ENCODE measurements at regions not wholly inside any gene's neighbourhood (a gene's known extent, or its start where the extent isn't known, plus 50 kb on each side); places are given as distances from the start of the nearest gene placed in this dataset.
"Not testable (repeated sequence)": the region's sequence is repeated elsewhere in the genome, so short reads cannot be mapped to it uniquely, and the experiment has no call there.

- DNase-seq (ENCODE audit: low read depth) = peak; percentile 35
- no peak overlapping the region for H3K4me3 ChIP-seq (ENCODE audit: low read length)
Observed at GRCh38 chr4:3880615-3881120, 114.5 kb downstream of the ADRA2C start.

GRCh38 chr4:3882316-3882885, 116.2 kb downstream of the ADRA2C start:
- peak; percentile 78 for DNase-seq (ENCODE audit: low read depth)

More at GRCh38 chr4:3880615-3881120, 114.5 kb downstream of the ADRA2C start:
- TF ChIP-seq CTCF (conservative IDR thresholded peaks at IDR 0.05; ENCODE audit: low read length) = peak; percentile 54

GRCh38 chr4:3884261-3884660, 118.1 kb downstream of the ADRA2C start:
- not testable (repeated sequence) for DNase-seq (ENCODE audit: low read depth); H3K4me3 ChIP-seq (ENCODE audit: low read length)

More at GRCh38 chr4:3882316-3882885, 116.2 kb downstream of the ADRA2C start:
- H3K4me3 ChIP-seq (ENCODE audit: low read length) = not testable (repeated sequence)

DNA sequence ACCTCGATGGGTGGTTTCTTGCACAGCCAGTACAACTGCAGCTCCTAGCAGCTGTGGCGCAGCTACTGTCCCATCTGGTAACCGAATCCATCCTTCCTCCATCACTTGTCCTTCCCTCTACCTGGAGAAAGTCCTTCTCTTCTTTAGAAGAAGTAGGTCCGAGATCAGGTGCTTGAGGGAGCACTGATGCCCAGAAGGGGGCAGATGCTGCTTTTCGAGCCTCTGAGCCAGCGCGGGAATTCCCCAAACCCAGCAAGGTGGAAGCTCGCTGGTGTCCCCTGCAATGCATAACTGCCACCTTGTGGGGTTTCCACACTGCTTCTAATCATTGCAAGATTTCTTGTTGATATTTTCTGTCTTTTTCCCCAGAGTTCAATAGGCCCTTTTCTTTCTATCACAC, 127.4 kb downstream of the ADRA2C start:
- DNase-seq (ENCODE audit: low read depth); H3K4me3 ChIP-seq (ENCODE audit: low read length): not testable (repeated sequence)
- peak; percentile 41 for TF ChIP-seq CTCF (conservative IDR thresholded peaks at IDR 0.05; ENCODE audit: low read length)

DNA sequence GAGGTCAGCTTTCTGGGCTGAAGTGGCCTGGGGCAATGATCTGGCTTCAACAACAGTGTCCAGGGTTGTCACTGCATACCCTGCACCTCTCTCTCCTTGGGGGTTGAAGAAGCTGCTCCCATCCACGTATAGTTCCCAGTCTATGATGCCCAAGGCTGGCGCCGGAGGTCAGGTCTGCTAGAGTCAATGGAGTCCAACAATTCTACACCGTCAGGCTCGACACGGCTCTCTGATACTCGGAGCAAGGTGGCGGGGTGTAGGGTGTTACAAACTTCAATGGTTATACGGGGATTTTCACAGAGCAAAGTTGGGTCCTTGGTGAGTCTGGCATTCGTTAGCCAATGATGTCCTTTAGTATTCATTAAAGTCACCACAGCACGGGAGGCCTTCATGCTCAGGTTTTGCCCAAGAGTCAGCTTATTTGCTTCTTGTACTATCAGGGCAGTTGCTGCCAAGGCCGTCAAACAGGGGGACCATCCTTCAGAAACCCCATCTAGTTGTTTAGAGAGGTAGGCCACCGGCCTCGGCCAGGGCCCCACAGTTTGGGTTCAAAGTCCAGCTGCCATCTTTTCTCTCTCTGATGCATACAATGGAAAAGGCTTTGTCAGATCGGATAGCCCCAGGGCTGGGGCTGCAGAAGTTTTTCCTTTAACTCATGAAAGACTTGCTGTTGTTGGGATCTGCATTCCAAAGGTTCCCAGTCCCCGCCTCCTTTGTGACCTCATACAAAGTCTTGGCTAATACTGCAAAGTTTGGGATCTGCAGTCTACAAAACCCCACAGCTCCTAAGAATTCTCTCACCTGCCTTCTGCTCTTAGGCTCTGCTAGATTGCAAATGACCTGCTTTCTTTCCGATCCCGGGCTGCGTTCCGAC, 128.1 kb downstream of the ADRA2C start:
- H3K4me3 ChIP-seq (ENCODE audit: low read length); DNase-seq (ENCODE audit: low read depth): not testable (repeated sequence)

DNA sequence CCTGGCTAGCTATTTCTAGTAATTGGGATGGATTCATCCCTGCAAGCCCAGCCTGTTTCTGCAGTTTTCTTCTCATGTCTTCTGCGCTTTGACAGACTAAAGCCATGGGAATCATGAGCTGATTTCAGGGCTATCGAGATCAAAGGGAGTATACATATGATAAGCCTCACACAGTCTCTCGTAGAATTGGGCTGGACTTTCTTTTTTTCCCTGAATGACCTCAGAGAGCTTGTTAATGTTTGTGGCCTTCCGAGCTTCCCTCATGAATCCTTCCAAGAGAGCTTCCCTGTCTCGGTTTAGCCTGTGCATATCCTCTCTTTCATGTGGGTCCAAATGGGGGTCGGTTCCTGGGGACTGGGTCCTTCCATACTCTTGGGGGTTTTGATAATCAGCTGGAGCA, 130.3 kb downstream of the ADRA2C start:
- H3K4me3 ChIP-seq (ENCODE audit: low read length) = no peak overlapping the region
- no peak for DNase-seq (ENCODE audit: low read depth)
- no peak for TF ChIP-seq CTCF (conservative IDR thresholded peaks at IDR 0.05; ENCODE audit: low read length)

DNA sequence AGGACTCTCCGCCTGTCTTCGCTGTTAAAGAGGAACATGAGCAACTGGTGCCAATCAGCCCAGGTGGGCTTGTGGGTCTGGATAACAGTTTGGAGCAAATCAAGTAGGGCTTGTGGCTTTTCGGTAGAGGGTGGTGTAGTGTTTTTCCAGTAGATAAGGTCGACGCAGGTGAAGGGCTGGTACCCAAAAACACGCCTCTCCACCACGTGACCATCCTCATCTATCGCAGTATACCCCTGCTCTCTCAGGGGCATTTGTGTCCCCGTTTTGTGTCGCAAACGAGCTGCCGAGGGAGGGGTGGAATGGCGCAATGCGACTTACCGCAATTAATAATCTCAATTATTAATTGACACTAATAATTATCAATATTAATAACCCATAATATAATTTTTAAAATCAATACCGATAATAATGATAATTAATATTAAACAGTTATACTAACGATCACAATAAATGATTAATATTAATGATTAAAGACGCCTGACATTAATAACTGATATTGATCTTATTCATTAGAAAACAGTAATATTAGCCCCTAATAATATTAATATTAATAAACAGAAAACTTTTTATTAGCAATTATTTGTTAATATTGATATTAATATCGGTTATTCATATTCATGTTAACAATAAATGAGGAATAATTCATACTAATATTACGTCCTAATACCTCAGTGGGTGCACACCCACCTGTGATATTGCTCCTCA, 130.8 kb downstream of the ADRA2C start:
- not testable (repeated sequence) for H3K4me3 ChIP-seq (ENCODE audit: low read length); DNase-seq (ENCODE audit: low read depth)

- H3K4me3 ChIP-seq (ENCODE audit: low read length) = no peak overlapping the region
- no peak for DNase-seq (ENCODE audit: low read depth)
- no peak for TF ChIP-seq CTCF (conservative IDR thresholded peaks at IDR 0.05; ENCODE audit: low read length)
Observed at GRCh38 chr4:3898098-3898497, 131.9 kb downstream of the ADRA2C start.

- not testable (repeated sequence) for H3K4me3 ChIP-seq (ENCODE audit: low read length); DNase-seq (ENCODE audit: low read depth)
Observed at GRCh38 chr4:3898928-3899327, 132.7 kb downstream of the ADRA2C start.

DNA sequence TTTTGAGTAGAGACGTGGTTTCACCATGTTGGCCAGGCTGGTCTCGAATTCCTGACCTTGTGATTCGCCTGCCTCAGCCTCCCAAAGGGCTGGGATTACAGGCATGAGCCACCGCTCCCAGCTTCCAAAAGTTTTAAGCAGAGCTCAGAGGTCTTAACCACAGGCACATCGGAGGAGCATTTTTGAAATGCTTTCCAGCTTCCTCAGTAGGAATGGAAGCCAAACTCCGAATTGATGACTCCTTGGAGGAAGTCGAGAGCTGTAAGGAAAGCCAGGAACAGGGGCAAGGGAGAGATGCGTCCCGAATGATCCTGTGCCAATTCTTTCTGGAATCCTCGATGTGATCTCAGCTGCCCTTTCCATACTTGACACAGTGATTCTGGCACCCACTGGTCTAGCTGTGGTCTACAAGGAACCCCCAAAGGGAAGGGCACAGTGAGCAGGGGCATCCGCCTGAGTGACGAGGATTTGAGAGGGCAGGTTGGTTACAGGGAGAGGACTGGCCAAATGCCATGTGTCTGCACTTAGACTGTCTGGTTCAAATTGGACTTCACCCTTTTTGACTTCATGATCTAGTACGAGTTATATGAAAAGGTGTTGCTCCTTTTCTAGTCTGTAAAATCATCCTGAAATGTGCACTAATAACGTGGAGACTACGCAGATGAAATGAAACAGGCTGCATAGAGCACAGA, 138.2 kb downstream of the ADRA2C start:
- H3K4me3 ChIP-seq (ENCODE audit: low read length) = not testable (repeated sequence)
- peak; percentile 78 for DNase-seq (ENCODE audit: low read depth)

GRCh38 chr4:3909616-3910015, 143.4 kb downstream of the ADRA2C start:
- not testable (repeated sequence) for H3K4me3 ChIP-seq (ENCODE audit: low read length)
- DNase-seq (ENCODE audit: low read depth) = peak; percentile 46

DNA sequence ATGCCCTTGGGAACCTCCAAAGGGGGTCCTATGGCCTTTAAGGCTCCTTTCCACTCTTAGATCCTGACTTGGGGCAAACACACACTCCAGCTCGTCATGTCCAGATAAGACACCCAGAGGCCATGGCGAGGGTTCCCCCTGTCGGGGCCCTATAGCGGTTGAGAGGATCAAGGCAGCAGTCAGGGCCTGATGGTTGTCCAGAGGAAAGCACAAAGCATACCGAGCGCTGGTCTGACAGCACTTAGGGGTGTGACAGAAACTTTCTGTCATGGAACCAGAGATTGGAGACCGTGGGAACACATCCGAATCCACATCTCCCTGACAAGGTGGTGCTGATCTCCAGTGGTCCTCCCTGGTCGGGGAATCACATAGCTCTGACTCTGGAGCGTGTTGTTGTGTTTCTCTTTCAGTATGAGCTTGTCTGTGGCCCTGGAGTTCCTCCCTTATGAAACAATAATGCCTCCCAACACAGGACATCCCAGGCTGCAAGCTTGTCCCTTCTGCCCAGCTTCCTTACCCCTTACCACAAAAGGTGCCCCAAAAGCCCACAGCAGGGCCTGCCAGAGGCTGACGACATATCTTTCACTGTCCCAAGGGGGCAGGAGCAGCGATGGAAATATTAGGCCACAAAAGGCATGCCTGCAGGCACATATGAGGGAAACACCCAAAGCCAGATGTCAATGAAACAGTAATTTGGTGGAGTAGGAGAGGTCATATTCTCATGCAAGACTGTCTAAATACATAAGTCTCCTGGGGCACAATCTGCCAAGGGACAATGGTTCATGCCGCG, 144.2 kb downstream of the ADRA2C start:
- not testable (repeated sequence) for H3K4me3 ChIP-seq (ENCODE audit: low read length)
- peak; percentile 49 for DNase-seq (ENCODE audit: low read depth)

Data from AG10803 (cell line).